DOHH2 (cell line): ENCODE measurements at regions not wholly inside any gene's neighbourhood (a gene's known extent, or its start where the extent isn't known, plus 50 kb on each side); places are given as distances from the start of the nearest gene placed in this dataset.

Experiments used
- EZH2phosphoT487 ChIP-seq: fragments of 200-600 bp; sonication (generic); IDR thresholded peaks from 2 replicates; pipeline ENCODE4 v1.6.1; 2017; ENCODE audit warnings: borderline replicate concordance, mild to moderate bottlenecking, antibody characterized with exemption, low read length, moderate library complexity, mixed read lengths
- TF ChIP-seq, protein P1 (sequence below): fragments of 200-600 bp; sonication (generic); IDR thresholded peaks from one replicate; pipeline ENCODE4 v1.5.1; 2014; ENCODE audit warnings: antibody characterized with exemption, mild to moderate bottlenecking, low read depth, low read length; ENCODE audit not compliant: poor library complexity, severe bottlenecking

DNA sequence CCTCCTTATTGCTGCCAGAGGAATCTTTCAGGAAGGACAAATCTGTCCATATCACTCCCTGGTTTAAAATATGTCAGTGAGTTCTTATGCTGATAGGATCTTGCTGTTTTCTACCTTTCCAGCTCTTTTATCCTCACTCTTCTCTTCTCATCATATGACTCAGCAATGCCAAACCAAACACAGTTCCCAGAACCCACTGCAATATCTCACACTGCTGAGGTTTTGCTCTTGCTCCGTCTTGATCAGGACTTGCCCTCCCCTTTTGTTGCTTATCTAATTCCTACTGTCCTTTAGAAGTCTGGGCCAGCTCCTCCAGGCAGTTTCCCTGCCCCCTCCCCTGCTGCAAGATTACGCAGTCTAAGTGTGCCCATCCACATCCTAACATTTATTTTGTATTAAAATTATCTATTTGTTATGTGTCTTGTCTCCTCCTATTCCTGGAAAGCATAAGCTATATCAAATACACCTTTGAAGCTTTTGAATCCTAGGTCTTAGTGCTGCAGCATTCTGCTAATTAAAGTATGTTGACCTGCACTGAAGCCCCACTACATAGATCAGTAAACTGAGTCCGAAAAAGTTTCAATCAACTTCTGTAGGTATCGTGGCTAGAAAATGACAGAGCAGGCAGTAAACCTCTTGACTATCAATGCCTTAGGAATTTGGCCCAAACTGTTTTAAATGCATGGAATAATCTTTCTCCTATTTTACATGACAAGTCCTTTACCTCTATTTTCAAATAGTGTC lies 119.2 kb upstream of the C11orf87 start:
- TF ChIP-seq, protein P1, sequence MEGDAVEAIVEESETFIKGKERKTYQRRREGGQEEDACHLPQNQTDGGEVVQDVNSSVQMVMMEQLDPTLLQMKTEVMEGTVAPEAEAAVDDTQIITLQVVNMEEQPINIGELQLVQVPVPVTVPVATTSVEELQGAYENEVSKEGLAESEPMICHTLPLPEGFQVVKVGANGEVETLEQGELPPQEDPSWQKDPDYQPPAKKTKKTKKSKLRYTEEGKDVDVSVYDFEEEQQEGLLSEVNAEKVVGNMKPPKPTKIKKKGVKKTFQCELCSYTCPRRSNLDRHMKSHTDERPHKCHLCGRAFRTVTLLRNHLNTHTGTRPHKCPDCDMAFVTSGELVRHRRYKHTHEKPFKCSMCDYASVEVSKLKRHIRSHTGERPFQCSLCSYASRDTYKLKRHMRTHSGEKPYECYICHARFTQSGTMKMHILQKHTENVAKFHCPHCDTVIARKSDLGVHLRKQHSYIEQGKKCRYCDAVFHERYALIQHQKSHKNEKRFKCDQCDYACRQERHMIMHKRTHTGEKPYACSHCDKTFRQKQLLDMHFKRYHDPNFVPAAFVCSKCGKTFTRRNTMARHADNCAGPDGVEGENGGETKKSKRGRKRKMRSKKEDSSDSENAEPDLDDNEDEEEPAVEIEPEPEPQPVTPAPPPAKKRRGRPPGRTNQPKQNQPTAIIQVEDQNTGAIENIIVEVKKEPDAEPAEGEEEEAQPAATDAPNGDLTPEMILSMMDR: no peak
- no peak for TF ChIP-seq EZH2phosphoT487
